ENCODE measurements at regions not wholly inside any gene's neighbourhood (a gene's known extent, or its start where the extent isn't known, plus 50 kb on each side); places are given as distances from the start of the nearest gene placed in this dataset.
"Not testable (repeated sequence)": the region's sequence is repeated elsewhere in the genome, so short reads cannot be mapped to it uniquely, and the experiment has no call there.

GRCh38 chr6:119669221-119669620 is 319.7 kb upstream of the MAN1A1 start:
- no peak for TF ChIP-seq REST (IDR thresholded peaks at IDR 0.05; ENCODE audit: insufficient replicate concordance, low read depth)
- no peak for TF ChIP-seq POLR2AphosphoS5 (IDR thresholded peaks at IDR 0.05; ENCODE audit: low read depth)
- TF ChIP-seq, protein P1, sequence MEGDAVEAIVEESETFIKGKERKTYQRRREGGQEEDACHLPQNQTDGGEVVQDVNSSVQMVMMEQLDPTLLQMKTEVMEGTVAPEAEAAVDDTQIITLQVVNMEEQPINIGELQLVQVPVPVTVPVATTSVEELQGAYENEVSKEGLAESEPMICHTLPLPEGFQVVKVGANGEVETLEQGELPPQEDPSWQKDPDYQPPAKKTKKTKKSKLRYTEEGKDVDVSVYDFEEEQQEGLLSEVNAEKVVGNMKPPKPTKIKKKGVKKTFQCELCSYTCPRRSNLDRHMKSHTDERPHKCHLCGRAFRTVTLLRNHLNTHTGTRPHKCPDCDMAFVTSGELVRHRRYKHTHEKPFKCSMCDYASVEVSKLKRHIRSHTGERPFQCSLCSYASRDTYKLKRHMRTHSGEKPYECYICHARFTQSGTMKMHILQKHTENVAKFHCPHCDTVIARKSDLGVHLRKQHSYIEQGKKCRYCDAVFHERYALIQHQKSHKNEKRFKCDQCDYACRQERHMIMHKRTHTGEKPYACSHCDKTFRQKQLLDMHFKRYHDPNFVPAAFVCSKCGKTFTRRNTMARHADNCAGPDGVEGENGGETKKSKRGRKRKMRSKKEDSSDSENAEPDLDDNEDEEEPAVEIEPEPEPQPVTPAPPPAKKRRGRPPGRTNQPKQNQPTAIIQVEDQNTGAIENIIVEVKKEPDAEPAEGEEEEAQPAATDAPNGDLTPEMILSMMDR (IDR thresholded peaks at IDR 0.05; ENCODE audit: insufficient read depth, low read length): no peak
- TF ChIP-seq GABPA (IDR thresholded peaks at IDR 0.05; ENCODE audit: low read depth): no peak
- no peak for TF ChIP-seq SPI1 (IDR thresholded peaks at IDR 0.05; ENCODE audit: borderline replicate concordance, low read depth)
- no peak for DNase-seq (ENCODE audit: low read depth in 1 of 2, low spot score in 1 of 2)

GRCh38 chr6:119665432-119665831 is 315.9 kb upstream of the MAN1A1 start:
- H3K27ac ChIP-seq (replicated peaks); DNase-seq (ENCODE audit: low read depth in 1 of 2, low spot score in 1 of 2); H3K4me3 ChIP-seq (replicated peaks; ENCODE audit: insufficient read depth, low read length); H3K27me3 ChIP-seq (ENCODE audit: insufficient read depth, poor library complexity, severe bottlenecking): not testable (repeated sequence)

More at GRCh38 chr6:119669221-119669620, 319.7 kb upstream of the MAN1A1 start:
- no peaks in the 10 kb centered on the region for H3K27me3 ChIP-seq (ENCODE audit: insufficient read depth, poor library complexity, severe bottlenecking)
- no peak overlapping the region for H3K27ac ChIP-seq (replicated peaks)
- no peak overlapping the region for H3K4me3 ChIP-seq (replicated peaks; ENCODE audit: insufficient read depth, low read length)

GRCh38 chr6:119661628-119662027 is 312.1 kb upstream of the MAN1A1 start:
- no peak for TF ChIP-seq POLR2AphosphoS5 (IDR thresholded peaks at IDR 0.05; ENCODE audit: low read depth)
- TF ChIP-seq REST (IDR thresholded peaks at IDR 0.05; ENCODE audit: insufficient replicate concordance, low read depth): no peak
- no peak for TF ChIP-seq GABPA (IDR thresholded peaks at IDR 0.05; ENCODE audit: low read depth)
- no peak for TF ChIP-seq SPI1 (IDR thresholded peaks at IDR 0.05; ENCODE audit: borderline replicate concordance, low read depth)
- TF ChIP-seq, protein P1 (IDR thresholded peaks at IDR 0.05; ENCODE audit: insufficient read depth, low read length): no peak
- H3K27me3 ChIP-seq (ENCODE audit: insufficient read depth, poor library complexity, severe bottlenecking): no peaks in the 10 kb centered on the region
- DNase-seq (ENCODE audit: low read depth in 1 of 2, low spot score in 1 of 2): no peak
- no peak overlapping the region for H3K4me3 ChIP-seq (replicated peaks; ENCODE audit: insufficient read depth, low read length)
- no peak overlapping the region for H3K27ac ChIP-seq (replicated peaks)

- no peaks in the 10 kb centered on the region for H3K27me3 ChIP-seq (ENCODE audit: insufficient read depth, poor library complexity, severe bottlenecking)
Observed at GRCh38 chr6:119661078-119661477, 311.5 kb upstream of the MAN1A1 start.

GRCh38 chr6:119658917-119659316 is 309.4 kb upstream of the MAN1A1 start:
- Histone ChIP-seq H3K27me3 (ENCODE audit: insufficient read depth, poor library complexity, severe bottlenecking) (no peaks in the 10 kb centered on the region), H3K4me3 (replicated peaks; ENCODE audit: insufficient read depth, low read length) (no peak overlapping the region), H3K27ac (replicated peaks) (no peak overlapping the region)
- DNase-seq (ENCODE audit: low read depth in 1 of 2, low spot score in 1 of 2): no peak
- TF ChIP-seq REST (IDR thresholded peaks at IDR 0.05; ENCODE audit: insufficient replicate concordance, low read depth) (no peak), POLR2AphosphoS5 (IDR thresholded peaks at IDR 0.05; ENCODE audit: low read depth) (no peak), GABPA (IDR thresholded peaks at IDR 0.05; ENCODE audit: low read depth) (no peak), SPI1 (IDR thresholded peaks at IDR 0.05; ENCODE audit: borderline replicate concordance, low read depth) (no peak)
- TF ChIP-seq, protein P1 (IDR thresholded peaks at IDR 0.05; ENCODE audit: insufficient read depth, low read length): no peak

More at GRCh38 chr6:119661078-119661477, 311.5 kb upstream of the MAN1A1 start:
- Histone ChIP-seq H3K27ac (replicated peaks) (no peak overlapping the region), H3K4me3 (replicated peaks; ENCODE audit: insufficient read depth, low read length) (no peak overlapping the region)
- TF ChIP-seq POLR2AphosphoS5 (IDR thresholded peaks at IDR 0.05; ENCODE audit: low read depth): no peak
- no peak for DNase-seq (ENCODE audit: low read depth in 1 of 2, low spot score in 1 of 2)

Data from HL-60 (cell line).